NB4 (cell line): ENCODE measurements at regions not wholly inside any gene's neighbourhood (a gene's known extent, or its start where the extent isn't known, plus 50 kb on each side); places are given as distances from the start of the nearest gene placed in this dataset.

Experiments
- DNase-seq: peaks from one replicate; pipeline ENCODE4 v3.0.0; 2010; ENCODE audit warnings: low read depth
- H3K4me3 ChIP-seq: one replicate; pipeline ENCODE4 v1.5.1; 2011; ENCODE audit warnings: mild to moderate bottlenecking, low read depth, low read length, moderate library complexity
- CTCF ChIP-seq: IDR thresholded peaks from one replicate; pipeline ENCODE4 v1.5.1; 2012; ENCODE audit warnings: low read depth, low read length
- MAX ChIP-seq: IDR thresholded peaks from 2 replicates; pipeline ENCODE4 v1.6.1; 2011; ENCODE audit warnings: low read depth, low read length
- MYC ChIP-seq: IDR thresholded peaks from 2 replicates; pipeline ENCODE4 v1.6.1; 2011; ENCODE audit warnings: low read depth, low read length
- POLR2A ChIP-seq: IDR thresholded peaks from 2 replicates; pipeline ENCODE4 v1.6.1; 2011; ENCODE audit warnings: mild to moderate bottlenecking; ENCODE audit not compliant: insufficient read length; ENCODE audit errors: extremely low read depth

DNA sequence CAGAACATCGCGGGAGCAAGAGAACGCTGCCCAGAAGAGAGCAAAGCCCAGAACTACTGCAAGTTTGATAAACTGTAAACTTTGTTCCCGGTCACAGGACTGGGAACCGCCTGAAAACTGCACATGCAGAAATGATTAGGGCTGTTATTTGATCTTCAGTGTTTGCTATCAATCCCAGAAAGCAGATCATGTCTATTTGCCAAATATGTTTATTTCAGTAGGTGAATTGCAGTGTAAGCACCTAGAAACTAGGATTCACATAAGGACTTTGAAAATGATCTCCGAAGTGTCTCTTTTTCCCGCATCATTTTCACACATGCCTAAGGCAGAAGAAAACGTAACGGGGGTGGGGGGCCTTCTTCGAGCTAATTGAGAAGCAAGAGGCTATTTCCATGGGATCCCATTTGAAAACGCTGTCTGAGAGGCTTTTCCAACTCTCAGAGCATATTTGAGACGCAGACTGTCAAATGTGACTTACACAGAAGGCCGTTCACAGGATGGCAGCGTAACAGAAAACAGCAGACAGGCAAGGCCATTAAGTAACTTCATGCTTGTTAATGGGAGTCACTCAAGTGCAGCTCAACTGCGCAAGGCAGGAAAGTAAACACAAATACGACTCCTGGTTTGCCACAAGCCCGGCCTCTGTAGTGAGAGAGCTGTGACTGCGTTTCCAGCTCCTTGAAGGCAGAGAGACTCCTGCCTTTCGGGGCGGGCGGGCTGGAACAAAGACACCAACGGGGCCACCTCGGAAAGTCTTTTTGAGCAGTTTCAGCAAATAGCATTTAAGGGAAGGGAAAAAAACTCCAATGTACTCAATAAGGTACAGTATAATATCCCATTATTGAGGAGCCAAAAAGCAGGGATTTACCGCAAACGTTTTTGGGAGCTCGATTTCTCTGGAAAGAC is 144.7 kb upstream of the ZNF217 start:
- DNase-seq = peak; percentile 96
- no peak for TF ChIP-seq MAX
- no peak for TF ChIP-seq MYC
- peak; percentile 45 for TF ChIP-seq POLR2A
- TF ChIP-seq CTCF = no peak
- H3K4me3 ChIP-seq = peak overlapping the region; percentile 58

DNA sequence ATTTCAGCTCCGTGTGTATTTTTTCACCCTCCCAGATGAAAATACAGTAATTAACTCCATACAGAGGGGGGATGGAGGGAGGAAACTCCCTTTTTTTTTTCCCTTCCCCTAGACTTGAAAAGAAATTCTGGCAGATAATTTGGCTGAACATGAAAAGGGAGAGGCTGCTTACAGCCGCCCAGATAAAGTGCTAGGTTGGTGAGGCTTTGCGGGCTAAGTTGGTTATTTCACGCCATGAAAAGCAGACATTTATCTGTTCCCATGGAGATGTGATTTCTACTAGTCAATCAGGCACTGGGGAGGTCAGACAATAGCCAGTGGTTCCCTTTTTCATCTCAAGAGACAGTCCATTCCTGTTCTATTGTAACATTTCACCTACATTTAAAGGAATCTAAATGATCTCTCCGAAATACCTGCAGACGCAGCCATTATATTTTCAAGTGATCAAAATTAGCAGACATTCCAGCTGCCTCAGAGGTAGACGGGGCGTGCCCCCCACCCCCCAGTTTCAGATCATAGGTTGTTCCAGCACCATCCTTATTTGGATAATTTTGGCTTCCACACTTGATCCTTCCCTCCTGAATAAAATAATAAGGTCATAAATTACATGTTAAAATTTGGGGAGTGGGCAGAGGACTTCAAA is 143.9 kb upstream of the ZNF217 start:
- H3K4me3 ChIP-seq = peak overlapping the region; percentile 42
- no peak for TF ChIP-seq POLR2A
- no peak for TF ChIP-seq CTCF
- TF ChIP-seq MYC = no peak
- no peak for TF ChIP-seq MAX
- DNase-seq = peak; percentile 71

DNA sequence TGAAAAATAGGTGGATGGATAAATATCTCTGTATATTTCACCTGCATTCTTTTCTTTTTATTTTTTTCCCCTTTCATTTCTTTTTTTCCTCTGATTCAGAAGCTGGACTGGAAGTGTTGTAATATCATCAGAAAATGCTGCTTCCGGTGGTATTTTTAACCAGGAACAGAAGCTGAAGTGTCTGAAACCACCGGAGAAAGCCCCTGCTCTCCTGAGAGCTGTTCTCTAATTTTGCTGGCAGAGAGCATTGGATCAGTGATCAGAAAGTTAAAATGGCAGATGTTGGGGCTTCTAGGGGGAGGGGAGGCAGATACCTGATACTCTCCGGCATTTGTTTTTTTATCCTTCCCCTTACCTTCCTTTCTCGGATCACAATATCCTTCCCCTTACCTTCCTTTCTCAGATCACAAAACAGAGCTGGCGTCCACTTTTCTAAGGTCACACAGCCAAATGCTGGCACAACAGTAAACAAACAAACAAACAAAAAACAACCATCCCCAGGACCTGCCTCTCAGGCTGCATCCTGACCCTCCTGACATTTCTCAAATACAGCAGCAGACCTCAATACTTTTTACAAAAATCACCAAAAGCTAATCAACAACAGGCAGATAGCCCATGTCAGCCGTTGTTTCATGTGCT is 143.2 kb upstream of the ZNF217 start:
- H3K4me3 ChIP-seq = peak overlapping the region; percentile 42
- DNase-seq = peak; percentile 90
- TF ChIP-seq MAX (0 out of 2 replicates have a peak, but pooled peaks have one; percentile 13), POLR2A (no peak)

DNA sequence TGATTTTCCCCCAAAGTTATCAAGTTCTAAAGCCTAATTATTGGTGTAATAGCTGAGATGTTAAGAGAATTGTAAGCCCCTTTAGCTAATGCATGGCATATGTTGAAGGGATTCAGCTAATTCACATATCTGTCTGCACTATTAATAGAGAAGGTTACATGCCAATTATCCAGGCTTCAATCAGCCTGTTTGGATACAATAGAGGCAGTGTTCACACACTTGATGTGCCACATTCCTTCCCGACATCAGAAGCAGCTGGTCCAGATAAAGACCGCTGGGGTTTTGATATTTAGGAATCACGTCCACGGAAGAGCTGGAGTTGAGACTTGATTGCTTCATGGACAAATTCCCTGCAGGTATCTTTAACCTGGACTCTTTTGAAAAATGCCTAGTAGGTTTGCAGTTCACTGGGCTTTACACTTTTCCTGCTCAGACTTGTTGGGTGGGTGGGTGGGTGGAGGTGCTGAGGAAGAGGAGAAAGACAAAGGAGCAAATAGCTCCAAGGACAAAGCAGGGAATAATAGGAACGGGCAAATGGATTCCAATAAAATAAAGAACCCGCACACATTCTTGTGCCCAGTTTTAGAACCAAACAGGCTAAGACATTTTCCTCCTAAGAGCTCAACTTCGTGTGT is 142.6 kb upstream of the ZNF217 start:
- no peak for DNase-seq
- TF ChIP-seq CTCF = no peak
- peak overlapping the region; percentile 42 for H3K4me3 ChIP-seq

- no peak overlapping the region for H3K4me3 ChIP-seq
- DNase-seq = peak; percentile 86
- no peak for TF ChIP-seq POLR2A
- no peak for TF ChIP-seq MYC
- TF ChIP-seq MAX = no peak; the same call in 1 of the 2 replicates
- no peak for TF ChIP-seq CTCF
These were observed 142.0 kb upstream of the ZNF217 start for GRCh38 chr20:53735536-53736050.
